Peyer's patch (tissue), 4 donors: ENCODE measurements at regions not wholly inside any gene's neighbourhood (a gene's known extent, or its start where the extent isn't known, plus 50 kb on each side); places are given as distances from the start of the nearest gene placed in this dataset.

Source experiments
- DNase-seq, 3 donors: peaks; one replicate each; pipeline ENCODE4 v3.0.0-alpha.2; 2017 to 2019
- H3K27ac ChIP-seq, 4 donors: fragments of 200-600 bp; sonication (generic); one replicate each; pipeline ENCODE4 v1.5.1; 2016 to 2019
- H3K27me3 ChIP-seq, 2 donors: fragments of 200-600 bp; sonication (generic); one replicate each; pipeline ENCODE4 v1.5.1; 2019
- H3K36me3 ChIP-seq, 3 donors: fragments of 200-600 bp; sonication (generic); one replicate each; pipeline ENCODE4 v1.5.1; 2016 to 2019
- H3K4me1 ChIP-seq, 4 donors: fragments of 200-600 bp; sonication (generic); one replicate each; pipeline ENCODE4 v1.5.1; 2016 to 2019
- H3K4me3 ChIP-seq, 4 donors: fragments of 200-600 bp; sonication (generic); 1 replicate in 3 of 4; 2 replicates in 1 of 4; pipeline ENCODE4 v1.5.1; 2016 to 2019; ENCODE audit warnings: mild to moderate bottlenecking in 1 of 4
- H3K9me3 ChIP-seq, 4 donors: fragments of 200-600 bp; sonication (generic); one replicate each; pipeline ENCODE4 v1.5.1; 2016 to 2019; ENCODE audit warnings: mild to moderate bottlenecking in 1 of 4
- CTCF ChIP-seq, 6 experiments: fragments of 450-650 bp in 4 of 6; fragments of 200-600 bp in 2 of 6; sonication (generic) in 1 of 6; IDR thresholded peaks; one replicate each; pipeline ENCODE4 v1.5.1; 2017 to 2019; ENCODE audit warnings: antibody characterized with exemption in 6 of 6, mild to moderate bottlenecking in 3 of 6, moderate library complexity in 1 of 6
- POLR2A ChIP-seq, 2 donors: fragments of 450-650 bp; IDR thresholded peaks; one replicate each; pipeline ENCODE4 v1.5.1; 2017; ENCODE audit warnings: antibody characterized with exemption in 2 of 2, mild to moderate bottlenecking in 2 of 2, moderate library complexity in 2 of 2

DNA sequence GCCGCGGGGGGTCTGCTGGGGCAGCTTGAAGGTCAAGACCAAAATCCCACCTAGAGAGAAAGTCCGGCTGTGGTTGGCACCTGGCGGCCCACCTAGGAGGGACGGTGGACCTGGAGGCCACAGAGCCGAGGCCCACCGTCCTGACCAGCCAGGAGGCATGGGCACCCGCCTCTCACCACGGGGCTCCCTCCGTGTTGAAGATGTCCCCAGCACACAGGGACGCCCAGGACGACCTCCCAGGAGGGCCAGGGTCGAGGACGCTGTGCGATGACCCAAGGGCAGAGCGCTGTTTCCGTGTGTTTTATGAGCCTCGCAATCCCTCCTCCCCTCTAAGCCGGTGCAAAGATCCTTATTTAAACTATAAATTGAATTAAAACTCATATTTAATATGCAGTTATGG lies 131.2 kb downstream of the C16orf95 start:
- Histone ChIP-seq H3K4me1 (no peaks in the 10 kb centered on the region), H3K27ac (no peak overlapping the region), H3K4me3 (no peak overlapping the region), H3K36me3 (no peaks in the 10 kb centered on the region), H3K27me3 (no peaks in the 10 kb centered on the region), H3K9me3 (peaks cover 0 to 7% (median 1%) of the 10 kb centered on the region in 4 donors)
- no peak for DNase-seq
- TF ChIP-seq POLR2A (IDR thresholded peaks at IDR 0.05) (no peak), CTCF (IDR thresholded peaks at IDR 0.05) (no peak)

- Histone ChIP-seq H3K4me1 (no peaks in the 10 kb centered on the region), H3K36me3 (no peaks in the 10 kb centered on the region), H3K27ac (no peak overlapping the region), H3K4me3 (no peak overlapping the region), H3K9me3 (peaks cover 0 to 7% (median 1%) of the 10 kb centered on the region in 4 donors), H3K27me3 (no peaks in the 10 kb centered on the region)
- TF ChIP-seq POLR2A (IDR thresholded peaks at IDR 0.05), result no peak
- no peak for TF ChIP-seq CTCF (IDR thresholded peaks at IDR 0.05)
- no peak for DNase-seq
Measured at GRCh38 chr16:87186446-87186845, 130.7 kb downstream of the C16orf95 start.

DNA sequence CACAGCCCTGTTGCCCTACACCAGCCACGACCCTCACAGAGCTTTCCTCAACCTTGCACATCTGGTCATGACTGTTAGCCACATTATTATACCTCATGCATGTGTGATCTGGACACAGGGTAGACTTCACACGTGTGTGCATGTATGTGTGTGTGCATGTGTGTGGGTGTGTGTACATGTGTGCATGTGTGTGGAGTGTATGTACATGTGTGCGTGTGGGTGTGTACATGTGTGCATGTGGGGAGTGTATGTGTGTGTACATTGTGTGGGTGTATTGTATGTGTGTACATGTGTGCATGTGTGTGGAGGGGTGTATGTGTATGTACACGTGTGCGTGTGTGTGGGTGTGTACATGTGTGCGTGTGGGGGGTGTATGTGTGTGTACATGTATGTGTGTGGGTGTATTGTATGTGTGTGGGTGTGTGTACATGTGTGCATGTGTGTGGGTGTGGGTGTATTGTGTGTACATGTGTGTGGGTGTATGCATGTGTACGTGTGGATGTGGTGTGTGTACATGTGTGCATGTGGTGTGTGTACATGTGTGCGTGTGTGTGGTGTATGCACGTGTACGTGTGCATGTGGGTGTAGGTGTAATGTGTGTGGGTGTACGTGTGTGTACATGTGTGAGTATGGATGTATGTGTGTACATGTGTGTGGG lies 130.2 kb downstream of the C16orf95 start:
- no peak for TF ChIP-seq CTCF (IDR thresholded peaks at IDR 0.05)
- TF ChIP-seq POLR2A (IDR thresholded peaks at IDR 0.05), result no peak
- no peak for DNase-seq
- no peaks in the 10 kb centered on the region for H3K27me3 ChIP-seq
- peaks cover 0 to 7% (median 1%) of the 10 kb centered on the region in 4 donors for H3K9me3 ChIP-seq
- H3K27ac ChIP-seq, result no peak overlapping the region
- H3K36me3 ChIP-seq, result no peaks in the 10 kb centered on the region
- no peak overlapping the region for H3K4me3 ChIP-seq
- no peaks in the 10 kb centered on the region for H3K4me1 ChIP-seq

- Histone ChIP-seq H3K4me3 (no peak overlapping the region), H3K27me3 (no peaks in the 10 kb centered on the region), H3K36me3 (no peaks in the 10 kb centered on the region), H3K4me1 (no peaks in the 10 kb centered on the region), H3K9me3 (peaks cover 0 to 7% (median 1%) of the 10 kb centered on the region in 4 donors), H3K27ac (no peak overlapping the region)
- TF ChIP-seq POLR2A (IDR thresholded peaks at IDR 0.05) (no peak), CTCF (IDR thresholded peaks at IDR 0.05) (no peak)
- no peak for DNase-seq
Measured at GRCh38 chr16:87188104-87188503, 129.1 kb downstream of the C16orf95 start.

GRCh38 chr16:87189426-87189825 lies 127.8 kb downstream of the C16orf95 start:
- H3K4me3 ChIP-seq, result no peak overlapping the region
- DNase-seq, result no peak
- H3K4me1 ChIP-seq, result no peaks in the 10 kb centered on the region
- TF ChIP-seq POLR2A (IDR thresholded peaks at IDR 0.05) (no peak), CTCF (IDR thresholded peaks at IDR 0.05) (no peak)
- no peak overlapping the region for H3K27ac ChIP-seq
- peaks cover 0 to 7% (median 1%) of the 10 kb centered on the region in 4 donors for H3K9me3 ChIP-seq
- no peaks in the 10 kb centered on the region for H3K36me3 ChIP-seq
- no peaks in the 10 kb centered on the region for H3K27me3 ChIP-seq
